ENCODE measurements at regions not wholly inside any gene's neighbourhood (a gene's known extent, or its start where the extent isn't known, plus 50 kb on each side); places are given as distances from the start of the nearest gene placed in this dataset.

GRCh38 chr15:31897746-31898145 is 132.6 kb upstream of the CHRNA7 start:
- Mint-ChIP-seq H3K27ac (no peak overlapping the region), H3K4me1 (no peaks in the 10 kb centered on the region), H3K9me3 (peaks cover 11% of the 10 kb centered on the region), H3K27me3 (peaks cover 9% of the 10 kb centered on the region), H3K4me3 (no peak overlapping the region), H3K36me3 (ENCODE audit: low read depth) (no peaks in the 10 kb centered on the region)
- DNase-seq = no peak
- no peak for ATAC-seq

DNA sequence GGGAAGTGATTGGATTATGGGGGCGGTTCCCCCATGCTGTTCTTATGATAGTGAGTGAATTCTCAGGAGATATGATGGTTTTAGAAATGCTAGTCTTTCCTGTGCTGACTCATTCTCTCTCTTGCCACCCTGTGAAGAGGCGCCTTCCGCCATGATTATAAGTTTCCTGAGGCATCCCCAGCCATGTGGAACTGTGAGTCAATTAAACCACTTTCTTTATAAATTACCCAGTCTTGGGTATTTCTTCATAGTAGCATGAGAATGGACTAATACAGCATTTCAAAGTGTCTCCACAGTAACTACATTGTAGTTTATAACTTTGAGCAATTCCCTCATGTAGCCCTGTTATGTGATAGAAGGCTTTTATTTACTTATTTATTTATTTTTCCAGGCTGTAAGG is 128.8 kb upstream of the CHRNA7 start:
- Mint-ChIP-seq H3K9me3 (peaks cover 11% of the 10 kb centered on the region), H3K4me1 (no peaks in the 10 kb centered on the region), H3K27ac (no peak overlapping the region), H3K27me3 (peaks cover 12% of the 10 kb centered on the region), H3K4me3 (no peak overlapping the region), H3K36me3 (ENCODE audit: low read depth) (no peaks in the 10 kb centered on the region)
- DNase-seq (no peak), ATAC-seq (no peak)

DNA sequence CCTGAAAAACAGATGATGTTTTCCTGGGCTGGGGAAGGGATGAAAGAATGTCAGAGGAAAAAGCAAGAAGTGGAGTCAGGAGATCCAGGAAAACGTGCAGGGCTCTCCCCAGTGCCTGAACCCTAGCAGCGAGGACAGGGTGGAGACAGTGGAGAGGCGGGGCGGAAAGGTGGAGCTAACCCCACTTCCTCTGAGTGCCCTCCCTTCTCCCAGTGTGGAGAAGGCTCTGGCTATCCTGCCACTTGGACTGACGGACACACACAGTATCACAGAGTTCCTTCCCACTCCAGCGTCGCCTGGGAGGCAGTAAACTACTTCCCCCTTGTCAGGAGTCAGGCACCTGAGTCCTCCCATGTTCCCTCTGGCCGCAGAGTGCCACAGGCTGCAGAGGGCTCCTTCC is 125.3 kb upstream of the CHRNA7 start:
- Mint-ChIP-seq H3K27ac (no peak overlapping the region), H3K27me3 (peaks cover 9% of the 10 kb centered on the region), H3K36me3 (ENCODE audit: low read depth) (no peaks in the 10 kb centered on the region), H3K4me3 (no peak overlapping the region), H3K9me3 (peaks cover 2% of the 10 kb centered on the region), H3K4me1 (no peaks in the 10 kb centered on the region)
- DNase-seq (no peak), ATAC-seq (no peak)

GRCh38 chr15:31925541-31925940 is 104.8 kb upstream of the CHRNA7 start:
- no peak for DNase-seq
- Mint-ChIP-seq H3K27ac (no peak overlapping the region), H3K9me3 (peaks cover 17% of the 10 kb centered on the region), H3K4me3 (no peak overlapping the region), H3K27me3 (peaks cover 25% of the 10 kb centered on the region), H3K36me3 (ENCODE audit: low read depth) (no peaks in the 10 kb centered on the region), H3K4me1 (peaks cover 5% of the 10 kb centered on the region)
- ATAC-seq = no peak

DNA sequence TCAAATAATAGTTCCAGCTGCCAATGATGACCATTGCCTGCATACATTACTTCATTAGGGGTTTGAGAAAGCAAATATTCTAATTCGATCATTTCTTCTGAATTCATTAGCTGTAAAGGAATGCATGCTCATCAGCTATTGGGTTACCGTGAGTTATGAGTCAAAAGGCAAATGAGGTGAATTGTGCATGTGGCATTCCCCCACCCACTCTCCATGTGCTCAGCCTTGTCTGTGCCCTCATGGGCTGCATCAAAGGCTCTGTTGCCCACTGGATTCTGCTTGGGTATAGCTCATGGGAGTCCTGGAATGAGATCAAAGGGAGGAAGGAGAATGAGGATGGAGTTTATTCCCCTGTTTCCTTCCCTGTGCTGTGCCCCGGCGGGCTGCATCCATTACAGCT is 99.3 kb upstream of the CHRNA7 start:
- peak overlapping the region; percentile 9 for H3K27ac Mint-ChIP-seq
- no peaks in the 10 kb centered on the region for H3K36me3 Mint-ChIP-seq (ENCODE audit: low read depth)
- peak; percentile 47 for DNase-seq
- no peaks in the 10 kb centered on the region for H3K9me3 Mint-ChIP-seq
- peaks cover 8% of the 10 kb centered on the region for H3K4me1 Mint-ChIP-seq
- H3K4me3 Mint-ChIP-seq = no peak overlapping the region
- peak; percentile 57 for ATAC-seq
- H3K27me3 Mint-ChIP-seq = peaks cover 22% of the 10 kb centered on the region

- ATAC-seq (no peak), DNase-seq (no peak)
- no peaks in the 10 kb centered on the region for H3K36me3 Mint-ChIP-seq (ENCODE audit: low read depth)
- H3K4me3 Mint-ChIP-seq = no peak overlapping the region
- H3K27me3 Mint-ChIP-seq = peaks cover 20% of the 10 kb centered on the region
- H3K27ac Mint-ChIP-seq = no peak overlapping the region
- H3K9me3 Mint-ChIP-seq = no peaks in the 10 kb centered on the region
- peaks cover 8% of the 10 kb centered on the region for H3K4me1 Mint-ChIP-seq
These were observed 97.7 kb upstream of the CHRNA7 start for GRCh38 chr15:31932576-31932975.

GRCh38 chr15:31934821-31935220 is 95.5 kb upstream of the CHRNA7 start:
- H3K36me3 Mint-ChIP-seq (ENCODE audit: low read depth) = no peaks in the 10 kb centered on the region
- H3K27ac Mint-ChIP-seq = no peak overlapping the region
- H3K9me3 Mint-ChIP-seq = peaks cover 3% of the 10 kb centered on the region
- DNase-seq = no peak
- peaks cover 8% of the 10 kb centered on the region for H3K4me1 Mint-ChIP-seq
- H3K27me3 Mint-ChIP-seq = peaks cover 22% of the 10 kb centered on the region
- ATAC-seq = no peak
- H3K4me3 Mint-ChIP-seq = no peak overlapping the region

- H3K27me3 Mint-ChIP-seq = peaks cover 13% of the 10 kb centered on the region
These were observed 76.8 kb upstream of the CHRNA7 start for GRCh38 chr15:31953478-31953877.

DNA sequence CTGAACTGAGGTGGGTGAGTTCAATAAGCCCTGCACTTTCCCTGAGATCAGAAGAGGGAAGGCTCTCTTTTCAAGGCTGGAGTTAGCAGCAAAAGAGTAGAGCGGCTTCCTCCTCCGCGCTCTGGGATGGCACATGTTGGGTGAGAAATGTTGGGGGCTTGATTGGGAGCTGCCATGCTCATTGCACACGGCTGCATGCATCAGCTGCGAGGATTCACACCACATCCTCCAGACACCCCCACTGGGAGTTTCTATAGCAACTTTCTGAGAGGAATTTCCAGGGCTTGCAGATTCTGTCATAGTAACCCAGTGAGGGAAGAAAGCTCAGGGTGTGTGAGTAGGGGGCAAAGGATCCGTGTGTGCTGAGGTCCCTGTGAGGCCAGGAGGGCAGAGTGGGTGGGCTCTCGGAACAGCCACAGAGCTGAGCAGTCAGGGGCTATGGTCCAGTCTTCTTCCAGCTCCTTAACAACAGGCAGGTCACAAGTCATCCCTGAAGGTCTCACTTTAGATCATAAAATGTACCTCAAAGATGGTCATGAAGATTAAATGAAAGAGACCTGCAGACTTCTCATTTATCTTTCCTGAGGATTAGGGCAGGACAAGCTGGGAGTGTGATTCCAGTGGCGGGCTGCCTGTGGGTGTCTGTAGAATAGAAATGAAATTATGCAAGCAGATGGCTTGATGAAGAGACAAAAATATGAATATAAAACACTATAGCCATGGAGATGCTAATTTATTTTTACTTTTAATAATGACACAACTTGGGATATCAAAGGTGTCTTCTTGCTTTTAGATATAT is 75.7 kb upstream of the CHRNA7 start:
- H3K27me3 Mint-ChIP-seq = peaks cover 11% of the 10 kb centered on the region

More at GRCh38 chr15:31953478-31953877, 76.8 kb upstream of the CHRNA7 start:
- Mint-ChIP-seq H3K4me3 (no peak overlapping the region), H3K36me3 (ENCODE audit: low read depth) (no peaks in the 10 kb centered on the region), H3K27ac (no peak overlapping the region), H3K9me3 (peaks cover 14% of the 10 kb centered on the region), H3K4me1 (no peaks in the 10 kb centered on the region)
- DNase-seq = no peak
- ATAC-seq = no peak

DNA sequence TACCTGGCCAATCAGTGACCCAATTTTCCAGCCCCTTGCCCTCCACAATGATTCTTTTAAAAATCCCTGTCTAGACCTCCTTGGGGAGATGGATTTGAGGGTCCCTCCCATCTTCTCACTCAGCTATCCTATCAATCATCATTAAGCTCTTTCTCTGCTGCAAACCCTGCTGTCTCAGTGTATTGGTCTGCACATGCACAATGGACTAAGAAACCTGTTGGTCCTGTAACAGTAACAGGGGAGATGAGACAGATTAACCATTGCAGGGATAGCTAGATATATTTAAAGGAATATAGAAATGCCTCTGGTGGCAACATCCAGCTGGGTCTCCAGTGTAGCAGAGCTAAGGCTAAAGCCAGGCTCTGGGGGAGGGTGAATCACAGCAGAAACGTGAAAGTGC is 74.6 kb upstream of the CHRNA7 start:
- no peak overlapping the region for H3K4me3 Mint-ChIP-seq
- H3K4me1 Mint-ChIP-seq = no peaks in the 10 kb centered on the region
- H3K36me3 Mint-ChIP-seq (ENCODE audit: low read depth) = no peaks in the 10 kb centered on the region
- ATAC-seq (no peak), DNase-seq (no peak)
- H3K27ac Mint-ChIP-seq = no peak overlapping the region
- H3K27me3 Mint-ChIP-seq = peaks cover 11% of the 10 kb centered on the region
- H3K9me3 Mint-ChIP-seq = peaks cover 21% of the 10 kb centered on the region

More for the DNA sequence above, 75.7 kb upstream of the CHRNA7 start:
- Mint-ChIP-seq H3K4me1 (no peaks in the 10 kb centered on the region), H3K9me3 (peaks cover 19% of the 10 kb centered on the region), H3K36me3 (ENCODE audit: low read depth) (no peaks in the 10 kb centered on the region), H3K27ac (no peak overlapping the region), H3K4me3 (no peak overlapping the region)
- DNase-seq = no peak
- no peak for ATAC-seq

GRCh38 chr15:31957581-31957980 is 72.7 kb upstream of the CHRNA7 start:
- Mint-ChIP-seq H3K4me1 (no peaks in the 10 kb centered on the region), H3K36me3 (ENCODE audit: low read depth) (no peaks in the 10 kb centered on the region), H3K9me3 (peaks cover 26% of the 10 kb centered on the region), H3K4me3 (no peak overlapping the region), H3K27ac (no peak overlapping the region), H3K27me3 (peaks cover 5% of the 10 kb centered on the region)
- ATAC-seq = no peak
- no peak for DNase-seq

- H3K4me3 Mint-ChIP-seq = no peak overlapping the region
- H3K9me3 Mint-ChIP-seq = peaks cover 5% of the 10 kb centered on the region
- DNase-seq (no peak), ATAC-seq (no peak)
- H3K36me3 Mint-ChIP-seq (ENCODE audit: low read depth) = no peaks in the 10 kb centered on the region
- H3K27me3 Mint-ChIP-seq = peaks cover 6% of the 10 kb centered on the region
- H3K4me1 Mint-ChIP-seq = no peaks in the 10 kb centered on the region
- no peak overlapping the region for H3K27ac Mint-ChIP-seq
These were observed 65.6 kb upstream of the CHRNA7 start for GRCh38 chr15:31964586-31965307.

DNA sequence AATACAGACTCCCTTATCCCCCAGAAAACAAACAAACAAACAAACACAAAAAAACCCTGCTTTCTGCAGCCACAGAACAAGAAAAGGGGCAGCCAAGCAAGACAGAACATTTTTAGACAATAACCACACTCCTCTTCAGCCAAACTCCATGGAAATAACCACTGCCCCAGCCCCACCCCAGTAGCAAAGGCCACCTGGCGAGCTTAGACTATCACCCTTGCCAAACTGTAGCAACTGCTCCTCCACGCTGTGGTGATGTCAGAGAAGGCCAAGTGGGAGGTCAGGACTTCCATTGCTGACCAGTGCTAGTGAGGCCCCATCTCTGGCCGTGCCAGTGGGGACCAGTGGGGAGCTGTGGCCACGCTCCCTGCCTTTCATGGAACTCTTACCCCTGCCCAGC is 60.3 kb upstream of the CHRNA7 start:
- Mint-ChIP-seq H3K27me3 (peaks cover 4% of the 10 kb centered on the region), H3K9me3 (no peaks in the 10 kb centered on the region), H3K27ac (no peak overlapping the region), H3K4me3 (no peak overlapping the region), H3K36me3 (ENCODE audit: low read depth) (no peaks in the 10 kb centered on the region), H3K4me1 (peaks cover 1% of the 10 kb centered on the region)
- no peak for DNase-seq
- no peak for ATAC-seq

- Mint-ChIP-seq H3K4me1 (peaks cover 6% of the 10 kb centered on the region), H3K9me3 (no peaks in the 10 kb centered on the region), H3K4me3 (no peak overlapping the region), H3K36me3 (ENCODE audit: low read depth) (no peaks in the 10 kb centered on the region), H3K27ac (no peak overlapping the region), H3K27me3 (peaks cover 27% of the 10 kb centered on the region)
- ATAC-seq (no peak), DNase-seq (no peak)
These were observed 57.1 kb upstream of the CHRNA7 start for GRCh38 chr15:31973197-31973596.

GRCh38 chr15:31974154-31974794 is 56.0 kb upstream of the CHRNA7 start:
- H3K27me3 Mint-ChIP-seq = peaks cover 34% of the 10 kb centered on the region
- ATAC-seq (no peak), DNase-seq (no peak)
- no peaks in the 10 kb centered on the region for H3K9me3 Mint-ChIP-seq
- no peak overlapping the region for H3K27ac Mint-ChIP-seq
- no peak overlapping the region for H3K4me3 Mint-ChIP-seq
- H3K36me3 Mint-ChIP-seq (ENCODE audit: low read depth) = no peaks in the 10 kb centered on the region
- peaks cover 6% of the 10 kb centered on the region for H3K4me1 Mint-ChIP-seq

Data from activated naive CD8-positive, alpha-beta T cell treated with anti-CD3 and anti-CD28 coated beads, Interleukin-2, amount 50 U/mL, for 24 hours (primary cell).